ENCODE measurements at regions not wholly inside any gene's neighbourhood (a gene's known extent, or its start where the extent isn't known, plus 50 kb on each side); places are given as distances from the start of the nearest gene placed in this dataset.
A peak's percentile ranks its signal among the peaks of the same experiment; 100 is the strongest.
"Not testable (repeated sequence)": the region's sequence is repeated elsewhere in the genome, so short reads cannot be mapped to it uniquely, and the experiment has no call there.

DNA sequence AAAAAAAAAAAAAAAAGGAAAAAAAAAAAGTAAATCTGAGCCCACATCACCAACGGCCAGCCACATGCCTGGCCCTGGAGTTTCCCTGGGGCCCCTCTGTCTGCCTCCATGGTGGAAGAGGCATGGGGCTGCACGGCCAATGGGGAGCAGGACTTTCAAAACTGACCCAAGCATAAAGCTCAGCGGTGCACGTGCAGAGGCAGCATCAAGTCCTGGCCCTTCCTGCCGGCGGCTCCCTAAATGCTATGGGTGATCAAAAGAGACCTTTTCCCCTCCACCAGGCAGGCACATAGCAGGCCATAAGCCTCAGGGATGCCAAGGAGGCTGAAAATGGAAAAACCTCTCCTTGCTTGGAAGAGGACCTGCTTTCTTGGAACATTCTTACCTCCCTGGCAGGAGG, 94.3 kb downstream of the OAT start:
- peak; percentile 41 for DNase-seq (ENCODE audit: low spot score)

DNA sequence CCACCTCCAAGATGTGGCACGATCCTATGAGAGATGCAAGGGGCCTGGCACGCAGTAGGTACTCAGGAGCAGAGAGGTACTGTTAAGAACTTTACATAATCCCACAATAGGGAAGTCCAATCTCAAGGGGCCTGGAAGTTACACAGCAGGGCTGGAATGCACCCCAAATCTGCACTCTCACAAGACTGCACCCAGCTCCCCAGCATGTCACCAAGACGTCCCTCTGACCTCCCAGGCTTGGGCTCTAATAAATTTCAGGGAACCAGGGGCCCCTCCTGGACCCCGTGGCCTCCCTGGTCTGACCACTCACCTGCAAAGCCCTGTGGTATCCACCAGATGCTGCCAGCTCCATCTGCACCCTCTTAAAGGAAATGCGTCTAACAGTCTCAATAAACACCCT, 94.9 kb downstream of the OAT start:
- peak; percentile 28 for DNase-seq (ENCODE audit: low spot score)

- peak; percentile 53 for DNase-seq (ENCODE audit: low spot score)
These were observed 95.5 kb downstream of the OAT start for GRCh38 chr10:124323111-124323725.

- DNase-seq (ENCODE audit: low spot score): peak; percentile 46
These were observed 96.3 kb downstream of the OAT start for GRCh38 chr10:124322191-124322980.

DNA sequence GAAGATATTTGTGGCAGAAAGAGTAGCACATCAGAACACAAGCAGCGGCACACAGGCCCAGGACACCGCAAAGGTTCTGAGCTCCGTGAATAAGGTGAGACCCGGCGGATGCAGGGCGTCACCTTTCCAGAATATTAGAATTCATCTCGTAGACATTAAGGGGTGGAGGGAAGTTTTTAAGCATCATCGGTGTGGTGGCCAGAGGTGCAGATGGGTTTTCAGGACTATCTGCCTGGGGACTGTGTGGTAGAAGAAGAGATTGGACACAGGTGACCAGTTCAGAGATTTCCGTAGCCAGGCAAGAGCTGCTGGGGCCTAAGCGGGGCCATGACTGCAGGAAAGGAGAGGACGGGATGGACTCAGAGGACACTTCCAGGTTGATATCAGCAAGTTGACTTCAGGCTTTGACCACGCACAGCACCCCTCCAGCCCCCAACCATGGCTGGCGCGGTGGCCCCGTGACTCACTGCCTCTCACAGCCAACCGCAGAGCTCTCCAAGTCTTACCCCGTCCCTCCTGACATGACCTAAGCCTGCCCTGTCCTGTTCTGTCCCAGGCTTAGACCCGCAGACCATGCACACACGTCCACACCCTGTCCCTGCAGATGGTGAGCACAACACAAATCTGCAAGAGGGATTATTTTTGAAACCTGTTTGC, 97.2 kb downstream of the OAT start:
- peak; percentile 31 for DNase-seq (ENCODE audit: low spot score)

- peak; percentile 25 for DNase-seq (ENCODE audit: low spot score)
These were observed 97.8 kb downstream of the OAT start for GRCh38 chr10:124320778-124321432.

- peak; percentile 41 for DNase-seq (ENCODE audit: low spot score)
These were observed 98.8 kb downstream of the OAT start for GRCh38 chr10:124319926-124320391.

GRCh38 chr10:124319520-124319919, 99.2 kb downstream of the OAT start:
- DNase-seq (ENCODE audit: low spot score): not testable (repeated sequence)

DNA sequence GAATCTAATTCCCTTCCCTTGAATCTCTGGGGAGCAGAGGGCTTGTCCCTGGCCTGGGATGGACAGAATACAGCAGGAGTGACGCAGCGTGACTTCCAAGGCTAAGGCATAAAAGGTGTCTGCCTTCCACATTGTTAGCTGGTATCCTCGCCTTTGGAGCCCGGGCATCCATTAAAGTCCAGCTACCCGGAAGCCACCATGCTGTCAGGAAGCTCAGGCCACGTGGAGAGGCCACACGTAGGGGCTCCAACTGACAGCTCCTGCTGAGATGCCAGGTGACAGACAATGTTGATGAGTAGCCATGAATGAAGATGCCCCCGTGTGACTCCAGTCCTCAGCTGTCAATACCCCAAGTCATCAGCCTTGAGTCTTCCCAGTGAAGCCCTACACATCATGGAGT, 99.9 kb downstream of the OAT start:
- DNase-seq (ENCODE audit: low spot score): no peak

DNA sequence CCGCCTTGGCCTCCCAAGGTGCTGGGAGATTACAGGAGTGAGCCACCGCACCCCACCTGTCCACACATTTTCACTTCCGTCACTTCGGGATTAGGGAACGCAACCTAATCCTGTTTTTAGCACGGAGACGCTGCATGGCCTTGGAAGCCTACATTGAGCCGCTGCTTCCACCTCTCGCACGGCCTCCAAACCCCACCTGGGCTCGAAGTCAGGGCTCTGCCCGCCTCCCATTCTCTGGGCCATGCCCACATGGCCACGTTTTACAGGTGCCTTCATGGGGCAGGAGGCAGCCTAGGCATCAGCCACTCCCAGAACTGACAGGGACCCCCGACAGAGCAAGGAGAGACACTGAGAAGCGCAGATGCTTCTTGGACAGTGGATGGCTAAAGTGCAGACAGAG, 100.6 kb downstream of the OAT start:
- peak; percentile 22 for DNase-seq (ENCODE audit: low spot score)

GRCh38 chr10:124316326-124316725, 102.4 kb downstream of the OAT start:
- no peak for DNase-seq (ENCODE audit: low spot score)

GRCh38 chr10:124315591-124316270, 103.0 kb downstream of the OAT start:
- DNase-seq (ENCODE audit: low spot score): peak; percentile 15

GRCh38 chr10:124313374-124313773, 105.3 kb downstream of the OAT start:
- no peak for DNase-seq (ENCODE audit: low spot score)

- peak; percentile 38 for DNase-seq (ENCODE audit: low spot score)
These were observed 109.9 kb downstream of the OAT start for GRCh38 chr10:124308811-124309210.

DNA sequence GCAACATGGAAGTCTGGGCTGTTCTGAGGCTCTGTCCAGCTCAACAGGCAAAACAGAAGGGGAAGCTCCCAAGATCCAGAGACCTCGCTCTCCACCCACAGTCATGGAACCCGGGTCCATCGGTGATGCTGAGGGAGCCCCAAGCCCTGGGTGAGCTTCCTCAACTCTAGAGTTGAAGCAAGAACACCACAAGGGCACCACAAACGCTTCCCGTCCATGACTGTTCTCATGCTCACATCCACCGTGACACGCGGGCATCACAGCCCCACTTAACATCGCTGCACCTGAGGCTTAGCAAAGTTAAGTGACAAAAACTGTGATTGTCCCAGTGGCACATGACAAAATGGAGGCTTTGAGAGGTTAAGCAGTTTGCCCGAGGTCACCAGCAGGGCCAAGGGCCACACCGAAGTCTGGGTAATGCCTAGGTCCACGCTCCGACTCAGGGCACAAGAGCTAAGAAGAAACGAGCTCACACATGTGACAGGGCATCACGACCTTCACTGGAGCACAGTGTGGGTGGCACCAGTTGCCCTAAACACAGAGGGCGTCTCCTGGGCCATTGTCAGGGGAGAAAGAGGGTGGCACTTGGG, 110.6 kb downstream of the OAT start:
- DNase-seq (ENCODE audit: low spot score): peak; percentile 33

GRCh38 chr10:124307591-124307990, 111.1 kb downstream of the OAT start:
- DNase-seq (ENCODE audit: low spot score): no peak

- no peak for DNase-seq (ENCODE audit: low spot score)
These were observed 111.8 kb downstream of the OAT start for GRCh38 chr10:124306922-124307371.

GRCh38 chr10:124306520-124306919, 112.2 kb downstream of the OAT start:
- DNase-seq (ENCODE audit: low spot score): no peak

- no peak for DNase-seq (ENCODE audit: low spot score)
These were observed 112.7 kb downstream of the OAT start for GRCh38 chr10:124305984-124306383.

DNA sequence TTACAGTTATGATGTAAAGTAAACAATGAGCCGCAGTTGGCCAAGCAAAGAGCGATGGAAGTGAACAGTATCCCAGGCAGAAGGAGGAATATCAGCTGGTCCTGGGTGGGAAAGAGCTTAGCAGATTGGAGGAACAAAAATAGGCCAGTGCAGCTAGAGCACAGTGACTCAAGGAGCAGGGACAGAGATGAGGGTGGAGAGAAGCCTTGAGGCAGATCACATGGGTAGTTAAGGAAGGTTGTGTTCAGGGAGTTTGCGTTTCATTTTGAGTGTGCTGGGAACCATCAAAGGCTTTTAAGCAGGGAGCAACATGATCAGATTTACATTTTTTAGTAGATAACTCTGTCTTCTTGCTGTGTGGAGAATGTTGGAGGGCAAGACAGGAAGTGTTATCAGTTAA, 113.6 kb downstream of the OAT start:
- no peak for DNase-seq (ENCODE audit: low spot score)

DNA sequence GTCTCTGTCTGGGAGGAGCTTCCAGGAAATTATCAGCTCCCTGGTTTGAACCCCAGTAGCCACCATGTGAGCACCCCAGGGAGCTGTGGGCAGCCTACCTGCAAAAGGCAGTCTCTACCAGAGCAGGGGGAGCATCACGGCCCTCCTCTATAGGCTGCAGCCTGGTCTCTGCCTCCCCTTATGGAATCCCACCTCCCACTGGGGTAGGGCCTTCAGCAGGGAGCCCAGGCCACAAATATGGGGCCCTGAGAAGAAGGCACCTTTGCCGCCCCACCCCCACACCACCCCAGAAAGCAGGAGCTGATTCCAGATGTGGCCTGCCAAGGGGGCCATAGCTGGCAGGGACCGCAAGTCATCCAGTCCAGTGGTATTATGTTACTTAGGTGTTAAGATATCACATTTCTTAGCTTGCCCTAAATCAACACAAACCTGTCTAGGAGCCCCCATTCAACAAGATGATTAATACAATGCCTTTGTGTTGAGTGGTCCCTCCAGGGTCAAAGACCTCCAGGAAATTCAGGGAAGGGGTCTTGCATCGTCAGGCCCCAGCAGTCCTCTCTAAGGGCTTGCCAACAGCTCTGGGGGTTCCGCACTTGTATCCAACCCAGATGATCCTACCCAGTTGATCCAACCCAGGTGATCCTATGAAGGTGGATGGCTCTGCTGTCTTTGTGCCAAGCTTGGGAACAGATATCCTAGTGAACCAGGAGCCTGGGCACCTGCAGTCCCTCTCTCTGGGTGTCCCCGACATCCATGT, 114.9 kb downstream of the OAT start:
- no peak for DNase-seq (ENCODE audit: low spot score)

Data from left forelimb (tissue), 1 donor.